Heart left ventricle (tissue), 13 donors: ENCODE measurements at regions not wholly inside any gene's neighbourhood (a gene's known extent, or its start where the extent isn't known, plus 50 kb on each side); places are given as distances from the start of the nearest gene placed in this dataset.

ENCODE experiments used
- POLR2A ChIP-seq, 2 donors: fragments of 450-650 bp; IDR thresholded peaks; one replicate each; pipeline ENCODE4 v1.6.1; 2017; ENCODE audit warnings: antibody characterized with exemption in 2 of 2, mild to moderate bottlenecking in 2 of 2, moderate library complexity in 2 of 2
- TF ChIP-seq, protein P1 (sequence below), 12 donors: fragments of 200-600 bp; sonication (generic) in 4 of 12; IDR thresholded peaks; one replicate each; pipeline versions ENCODE4 v1.5.0 to v1.8.0; 2018 to 2022; ENCODE audit warnings: antibody characterized with exemption in 12 of 12, mild to moderate bottlenecking in 5 of 12
- donor health status: ischemic (EF 13 %, LVEDD 7.1; RV severe dilation, severe dysfunction).
- donor health status: DM: no; HTN: yes; CAD: no.
- donor health status: DM: no; HTN: no; CAD: no.
- donor health status: ischemic (EF 25% LVEDD 6.9; RV normal size, moderate dysfunction).
- donor health status: ischemic (EF 25% LVEDD 5.7; RV mildly dilated, moderate dysfunction).
- donor health status: ischemic (EF 35%, LVEDD 5.7; RV mildly dilated, moderate dysfunction).
- donor health status: nonischemic (EF 11% LVEDD 7.7; RV severe dilation, severe dysfunction).
- donor health status: DM: yes; HTN: yes; CAD: no.
- donor health status: PGD.
- donor health status: ischemic (EF 29% LVEDD 5.4; RV normal size, mild dysfunction).
- donor health status: nonischemic (EF 23%, LVEDD 6.1; RV moderate dilation, normal function).

DNA sequence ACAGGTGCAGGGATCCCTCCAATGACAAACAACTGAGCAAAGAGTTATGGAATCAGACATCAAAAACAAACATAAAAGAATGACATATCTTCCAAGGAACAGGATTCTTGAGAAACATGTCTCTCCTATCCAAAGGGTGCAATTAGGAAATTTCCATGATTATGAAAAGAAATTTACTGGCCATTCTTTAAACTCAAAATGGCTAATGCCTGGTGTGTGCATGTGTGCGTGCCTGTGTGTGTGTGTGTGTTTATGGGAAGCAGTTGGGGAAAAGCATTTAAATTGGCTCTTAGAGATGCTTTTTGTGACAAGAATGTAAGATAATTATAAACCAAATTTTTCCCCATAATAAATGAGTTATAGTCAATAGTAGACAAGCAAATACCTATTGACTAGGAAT is 320.5 kb upstream of the THBS1 start:
- TF ChIP-seq, protein P1, sequence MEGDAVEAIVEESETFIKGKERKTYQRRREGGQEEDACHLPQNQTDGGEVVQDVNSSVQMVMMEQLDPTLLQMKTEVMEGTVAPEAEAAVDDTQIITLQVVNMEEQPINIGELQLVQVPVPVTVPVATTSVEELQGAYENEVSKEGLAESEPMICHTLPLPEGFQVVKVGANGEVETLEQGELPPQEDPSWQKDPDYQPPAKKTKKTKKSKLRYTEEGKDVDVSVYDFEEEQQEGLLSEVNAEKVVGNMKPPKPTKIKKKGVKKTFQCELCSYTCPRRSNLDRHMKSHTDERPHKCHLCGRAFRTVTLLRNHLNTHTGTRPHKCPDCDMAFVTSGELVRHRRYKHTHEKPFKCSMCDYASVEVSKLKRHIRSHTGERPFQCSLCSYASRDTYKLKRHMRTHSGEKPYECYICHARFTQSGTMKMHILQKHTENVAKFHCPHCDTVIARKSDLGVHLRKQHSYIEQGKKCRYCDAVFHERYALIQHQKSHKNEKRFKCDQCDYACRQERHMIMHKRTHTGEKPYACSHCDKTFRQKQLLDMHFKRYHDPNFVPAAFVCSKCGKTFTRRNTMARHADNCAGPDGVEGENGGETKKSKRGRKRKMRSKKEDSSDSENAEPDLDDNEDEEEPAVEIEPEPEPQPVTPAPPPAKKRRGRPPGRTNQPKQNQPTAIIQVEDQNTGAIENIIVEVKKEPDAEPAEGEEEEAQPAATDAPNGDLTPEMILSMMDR (IDR thresholded peaks at IDR 0.05), result no peak
- no peak for TF ChIP-seq POLR2A (IDR thresholded peaks at IDR 0.05)
